AG10803 (cell line): ENCODE measurements at regions not wholly inside any gene's neighbourhood (a gene's known extent, or its start where the extent isn't known, plus 50 kb on each side); places are given as distances from the start of the nearest gene placed in this dataset.

Experiments
- DNase-seq: peaks from one replicate; pipeline ENCODE4 v3.0.0; 2010; ENCODE audit warnings: low read depth
- H3K4me3 ChIP-seq: 2 replicates; pipeline ENCODE4 v1.5.1; 2011; ENCODE audit warnings: mild to moderate bottlenecking, low read length, control low read depth
- TF ChIP-seq, protein P1 (sequence below): conservative IDR thresholded peaks from 2 replicates; pipeline ENCODE4 v1.5.1; 2011; ENCODE audit warnings: mild to moderate bottlenecking, low read length, control low read depth, inconsistent platforms

DNA sequence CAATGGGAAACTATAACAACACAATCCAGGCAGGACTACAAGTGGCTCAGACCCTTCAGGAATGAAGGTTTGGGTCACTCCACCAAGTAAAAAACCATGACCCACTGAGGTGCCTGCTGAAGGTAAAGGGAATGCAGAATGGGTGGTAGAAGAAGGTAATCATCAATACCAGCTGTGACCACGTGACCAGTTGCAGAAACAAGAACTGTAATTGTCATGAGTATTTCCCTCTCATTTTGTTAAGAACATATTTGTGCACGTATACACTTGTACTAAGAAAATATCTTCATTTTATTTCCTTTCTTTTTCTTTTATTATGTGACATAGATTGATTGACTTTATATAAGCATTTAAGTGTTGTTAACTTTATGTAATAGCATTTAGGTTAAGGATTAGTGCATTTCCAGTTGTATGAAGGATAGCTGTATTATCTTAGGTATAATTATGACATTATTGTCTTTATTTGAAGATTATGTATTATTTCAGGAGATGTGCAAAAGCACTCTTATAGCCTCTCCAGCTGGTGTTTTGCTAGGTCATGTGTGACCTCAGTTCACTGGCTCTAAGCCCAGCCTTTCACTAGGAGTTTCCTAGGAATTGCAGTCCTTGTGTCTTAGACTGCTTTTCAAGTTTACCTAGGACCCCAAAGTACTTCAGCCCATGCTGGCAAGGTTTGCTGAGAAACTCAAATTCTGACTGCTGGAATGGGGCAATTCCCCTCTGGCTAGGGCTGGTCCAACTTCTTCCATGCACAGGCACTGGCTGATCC lies 125.7 kb upstream of the DPP10 start:
- no peak for DNase-seq
- TF ChIP-seq, protein P1, sequence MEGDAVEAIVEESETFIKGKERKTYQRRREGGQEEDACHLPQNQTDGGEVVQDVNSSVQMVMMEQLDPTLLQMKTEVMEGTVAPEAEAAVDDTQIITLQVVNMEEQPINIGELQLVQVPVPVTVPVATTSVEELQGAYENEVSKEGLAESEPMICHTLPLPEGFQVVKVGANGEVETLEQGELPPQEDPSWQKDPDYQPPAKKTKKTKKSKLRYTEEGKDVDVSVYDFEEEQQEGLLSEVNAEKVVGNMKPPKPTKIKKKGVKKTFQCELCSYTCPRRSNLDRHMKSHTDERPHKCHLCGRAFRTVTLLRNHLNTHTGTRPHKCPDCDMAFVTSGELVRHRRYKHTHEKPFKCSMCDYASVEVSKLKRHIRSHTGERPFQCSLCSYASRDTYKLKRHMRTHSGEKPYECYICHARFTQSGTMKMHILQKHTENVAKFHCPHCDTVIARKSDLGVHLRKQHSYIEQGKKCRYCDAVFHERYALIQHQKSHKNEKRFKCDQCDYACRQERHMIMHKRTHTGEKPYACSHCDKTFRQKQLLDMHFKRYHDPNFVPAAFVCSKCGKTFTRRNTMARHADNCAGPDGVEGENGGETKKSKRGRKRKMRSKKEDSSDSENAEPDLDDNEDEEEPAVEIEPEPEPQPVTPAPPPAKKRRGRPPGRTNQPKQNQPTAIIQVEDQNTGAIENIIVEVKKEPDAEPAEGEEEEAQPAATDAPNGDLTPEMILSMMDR, result no peak
- no peak overlapping the region for H3K4me3 ChIP-seq

GRCh38 chr2:114330594-114330993 lies 111.8 kb upstream of the DPP10 start:
- no peak overlapping the region for H3K4me3 ChIP-seq
- TF ChIP-seq, protein P1, result no peak
- no peak for DNase-seq

GRCh38 chr2:114331934-114332333 lies 110.5 kb upstream of the DPP10 start:
- no peak overlapping the region for H3K4me3 ChIP-seq
- DNase-seq, result no peak
- TF ChIP-seq, protein P1, result no peak

DNA sequence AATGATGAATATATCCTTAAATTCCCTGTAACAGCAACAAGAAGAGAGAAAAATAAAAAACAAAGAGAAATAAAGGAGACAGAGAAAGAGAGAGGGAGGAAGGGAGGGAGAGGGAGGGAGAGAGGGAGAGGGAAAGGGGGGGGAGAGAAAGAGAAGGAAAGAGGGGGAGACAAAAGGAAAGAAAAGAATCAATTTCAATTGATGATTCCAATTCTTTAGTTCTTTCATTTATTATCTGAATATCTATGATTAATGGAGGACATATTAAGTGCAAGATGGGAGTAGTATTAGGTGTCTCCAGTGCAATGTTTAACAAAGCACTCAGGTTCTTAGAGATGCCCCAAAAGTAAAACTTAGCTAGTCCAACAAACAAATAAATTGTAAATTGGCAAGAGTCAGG lies 97.2 kb upstream of the DPP10 start:
- no peak overlapping the region for H3K4me3 ChIP-seq
- TF ChIP-seq, protein P1, result no peak
- no peak for DNase-seq

- H3K4me3 ChIP-seq, result no peak overlapping the region
- TF ChIP-seq, protein P1, result no peak
- DNase-seq, result no peak
These were observed 95.8 kb upstream of the DPP10 start for GRCh38 chr2:114346658-114347057.

- TF ChIP-seq, protein P1, result no peak
- DNase-seq, result no peak
- no peak overlapping the region for H3K4me3 ChIP-seq
These were observed 92.2 kb upstream of the DPP10 start for GRCh38 chr2:114350186-114350725.

DNA sequence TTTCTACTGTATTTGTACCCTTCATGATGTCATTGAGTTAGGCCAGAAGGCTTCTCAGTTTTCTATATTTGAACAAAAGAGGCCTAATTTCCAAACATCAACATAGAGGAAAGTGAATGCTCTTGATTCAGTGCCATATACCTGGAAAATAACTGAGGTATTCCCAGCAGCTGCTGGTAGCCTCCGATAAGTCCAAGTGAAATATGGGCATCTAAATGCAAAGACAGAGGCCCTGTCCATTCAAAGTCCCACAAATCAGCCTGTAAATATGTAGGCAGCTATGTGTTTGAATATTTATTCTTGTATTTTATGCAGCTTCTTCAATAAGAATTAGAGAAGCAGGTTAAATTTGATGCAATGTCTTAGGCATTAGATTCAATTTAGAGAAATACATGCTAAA lies 89.5 kb upstream of the DPP10 start:
- no peak overlapping the region for H3K4me3 ChIP-seq
- TF ChIP-seq, protein P1, result no peak
- DNase-seq, result no peak
